PC-9 (cell line): ENCODE measurements at regions not wholly inside any gene's neighbourhood (a gene's known extent, or its start where the extent isn't known, plus 50 kb on each side); places are given as distances from the start of the nearest gene placed in this dataset.

Experiments
- BruUV-seq: library from RNA; stranded (reverse); fragments of 400-500 nt; replicated peaks from 2 replicates; lab custom pipeline; 2021; lab: Mats Ljungman, UMichigan
- CTCF ChIA-PET: fragments of 300-600 bp; sonication (Branson Sonifier 250); formaldehyde crosslinking; loops from one replicate; lab custom pipeline; 2022; ENCODE audit warnings: antibody characterized with exemption; lab: Charles Lee
- POLR2A ChIA-PET: fragments of 300-600 bp; sonication (Branson Sonifier 250); formaldehyde crosslinking; loops from one replicate; lab custom pipeline; 2022; ENCODE audit warnings: antibody characterized with exemption; ENCODE audit not compliant: unreplicated experiment; lab: Charles Lee
- DNase-seq, 2 experiments: peaks; one replicate each; pipeline versions ENCODE4 v3.0.0 to v3.0.0-alpha.2; 2015 to 2022; ENCODE audit warnings: mixed read lengths in 1 of 2
- H2AFZ ChIP-seq: fragments of 200-600 bp; sonication (generic); 2 replicates; pipeline ENCODE4 v1.8.1; 2017; ENCODE audit warnings: antibody characterized with exemption
- H3F3A ChIP-seq: fragments of 200-600 bp; sonication (generic); 2 replicates; pipeline ENCODE4 v1.8.1; 2017; ENCODE audit warnings: antibody characterized with exemption, mild to moderate bottlenecking, low read depth; ENCODE audit not compliant: insufficient read depth
- H3K27ac ChIP-seq: fragments of 200-600 bp; sonication (generic); 2 replicates; pipeline ENCODE4 v1.6.1; 2016; ENCODE audit warnings: mixed run types
- H3K27me3 ChIP-seq: fragments of 200-600 bp; sonication (generic); 2 replicates; pipeline ENCODE4 v1.6.1; 2016; ENCODE audit warnings: low read depth, mixed run types; ENCODE audit not compliant: insufficient read depth
- H3K36me3 ChIP-seq: fragments of 200-600 bp; sonication (generic); 2 replicates; pipeline ENCODE4 v1.6.1; 2016; ENCODE audit warnings: low read depth, mixed run types
- H3K4me1 ChIP-seq: fragments of 200-600 bp; sonication (generic); replicated peaks from 2 replicates; pipeline ENCODE4 v1.6.1; 2016; ENCODE audit warnings: mixed run types; ENCODE audit not compliant: insufficient read depth
- H3K4me2 ChIP-seq: fragments of 200-600 bp; sonication (generic); 2 replicates; pipeline ENCODE4 v1.6.1; 2017; ENCODE audit warnings: mixed run types
- H3K4me3 ChIP-seq: fragments of 200-600 bp; sonication (generic); 2 replicates; pipeline ENCODE4 v1.6.1; 2016; ENCODE audit warnings: mixed run types
- H3K79me2 ChIP-seq: fragments of 200-600 bp; sonication (generic); 2 replicates; pipeline ENCODE4 v1.6.1; 2017; ENCODE audit warnings: low read depth, mixed run types
- H3K9me2 ChIP-seq: fragments of 200-600 bp; sonication (generic); 2 replicates; pipeline ENCODE4 v1.8.1; 2017; ENCODE audit warnings: mild to moderate bottlenecking; ENCODE audit not compliant: insufficient read depth
- H3K9me3 ChIP-seq: fragments of 200-600 bp; sonication (generic); 2 replicates; pipeline ENCODE4 v1.8.1; 2016; ENCODE audit warnings: low read depth; ENCODE audit not compliant: insufficient read depth
- H4K20me1 ChIP-seq: fragments of 200-600 bp; sonication (generic); 2 replicates; pipeline ENCODE4 v1.8.1; 2017; ENCODE audit not compliant: insufficient read depth
- CTCF ChIP-seq: fragments of 200-600 bp; sonication (generic); conservative IDR thresholded peaks from 2 replicates; pipeline ENCODE4 v1.6.1; 2017; ENCODE audit warnings: mixed run types, antibody characterized with exemption, mild to moderate bottlenecking, moderate library complexity
- EZH2 ChIP-seq: fragments of 200-600 bp; sonication (generic); IDR thresholded peaks from 2 replicates; pipeline ENCODE4 v1.8.0; 2017; ENCODE audit warnings: antibody characterized with exemption, low read depth
- intact Hi-C: fragments of 100-400 bp; cut with micrococcal nuclease; formaldehyde crosslinking; loops from one replicate; pipeline ENCODE4 v1.10.0; 2022; ENCODE audit not compliant: unreplicated experiment

- no peaks in the 10 kb centered on the region for H3K79me2 ChIP-seq
- H3F3A ChIP-seq: no peaks in the 10 kb centered on the region
- no peaks in the 10 kb centered on the region for H3K9me3 ChIP-seq
- H3K27ac ChIP-seq: no peak overlapping the region
- no peak overlapping the region for H3K4me3 ChIP-seq
- H3K27me3 ChIP-seq: no peaks in the 10 kb centered on the region
- H3K9me2 ChIP-seq: no peaks in the 10 kb centered on the region
- no peak for DNase-seq
- ChIA-PET CTCF (no interaction called here), POLR2A (no interaction called here)
- no peaks in the 10 kb centered on the region for H3K36me3 ChIP-seq
- no peaks in the 10 kb centered on the region for H3K4me1 ChIP-seq
- no peaks in the 10 kb centered on the region for H4K20me1 ChIP-seq
- no peak overlapping the region for H2AFZ ChIP-seq
- H3K4me2 ChIP-seq: no peak overlapping the region
- BruUV-seq: no TSS peak
- no peak for TF ChIP-seq EZH2
- no peak for TF ChIP-seq CTCF
- intact Hi-C loops: no loop called here
These were observed 983.5 kb upstream of the NXPH2 start for GRCh38 chr2:139763705-139764104.

DNA sequence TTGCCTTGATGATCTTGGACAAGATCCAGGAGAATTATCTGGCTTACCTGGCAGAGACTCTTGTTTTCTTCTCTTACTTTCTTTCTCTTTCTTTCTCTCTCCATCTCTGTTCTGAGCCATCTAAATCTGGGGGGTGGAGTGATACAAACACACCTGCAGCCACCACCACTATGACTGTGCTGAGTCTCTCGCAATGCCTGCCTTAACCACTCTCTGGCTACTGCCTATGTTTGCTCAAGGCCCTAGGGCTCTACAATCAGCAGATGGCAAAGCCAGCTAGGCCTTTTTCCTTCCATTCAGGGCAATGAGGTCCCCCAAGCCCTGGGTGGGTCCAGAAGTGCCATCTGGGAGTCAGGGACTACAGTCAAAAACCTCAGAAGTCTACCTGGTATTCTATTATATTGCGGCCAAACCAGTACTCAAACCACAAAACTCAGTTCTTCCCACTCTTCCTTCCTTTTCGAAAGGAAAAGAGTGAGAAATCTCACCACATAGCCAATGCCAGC is 978.9 kb upstream of the NXPH2 start:
- Histone ChIP-seq H3K36me3 (no peaks in the 10 kb centered on the region), H3K4me3 (no peak overlapping the region), H3K4me2 (no peak overlapping the region), H3K9me2 (no peaks in the 10 kb centered on the region), H3K9me3 (peaks cover 6% of the 10 kb centered on the region), H4K20me1 (no peaks in the 10 kb centered on the region), H3K79me2 (no peaks in the 10 kb centered on the region), H3F3A (no peaks in the 10 kb centered on the region), H3K4me1 (no peaks in the 10 kb centered on the region), H2AFZ (no peak overlapping the region), H3K27ac (no peak overlapping the region), H3K27me3 (no peaks in the 10 kb centered on the region)
- intact Hi-C loops: no loop called here
- no peak for TF ChIP-seq EZH2
- no peak for TF ChIP-seq CTCF
- ChIA-PET CTCF (no interaction called here), POLR2A (no interaction called here)
- no peak for DNase-seq
- BruUV-seq: no TSS peak

DNA sequence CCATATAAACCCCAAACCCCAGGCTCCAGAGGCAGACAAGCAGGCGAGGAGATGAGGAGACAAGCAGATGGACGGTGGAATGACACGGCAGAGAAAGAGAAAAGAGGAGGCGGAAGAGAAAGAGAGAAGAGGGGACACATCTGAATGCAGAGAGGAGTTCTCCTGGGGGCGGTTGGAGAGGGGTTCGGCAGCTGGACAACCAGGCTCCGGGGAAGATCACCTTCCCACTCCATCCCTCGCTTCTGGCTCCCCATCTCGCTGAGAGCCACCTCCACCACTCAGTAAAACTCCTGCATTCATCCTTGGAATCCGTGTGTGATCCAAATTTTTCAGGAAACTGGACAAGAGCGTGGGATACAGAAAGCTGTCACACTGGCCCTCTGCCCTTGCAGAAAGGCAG is 966.7 kb upstream of the NXPH2 start:
- DNase-seq: no peak
- no peak overlapping the region for H3K27ac ChIP-seq
- no peaks in the 10 kb centered on the region for H3F3A ChIP-seq
- no peaks in the 10 kb centered on the region for H3K27me3 ChIP-seq
- H3K4me1 ChIP-seq: no peaks in the 10 kb centered on the region
- intact Hi-C loops: no loop called here
- TF ChIP-seq CTCF (no peak), EZH2 (no peak)
- POLR2A ChIA-PET: no interaction called here
- no TSS peak for BruUV-seq
- H3K79me2 ChIP-seq: no peaks in the 10 kb centered on the region
- no peak overlapping the region for H3K4me3 ChIP-seq
- no peaks in the 10 kb centered on the region for H3K9me2 ChIP-seq
- no peaks in the 10 kb centered on the region for H3K9me3 ChIP-seq
- 0 out of 2 replicates have a peak overlapping the region, but pooled peaks have one; percentile 67 for H2AFZ ChIP-seq
- CTCF ChIA-PET: no interaction called here
- no peaks in the 10 kb centered on the region for H3K36me3 ChIP-seq
- no peaks in the 10 kb centered on the region for H4K20me1 ChIP-seq
- no peak overlapping the region for H3K4me2 ChIP-seq
